HG03039 (cell line): ENCODE measurements at regions not wholly inside any gene's neighbourhood (a gene's known extent, or its start where the extent isn't known, plus 50 kb on each side); places are given as distances from the start of the nearest gene placed in this dataset.
"Not testable (repeated sequence)": the region's sequence is repeated elsewhere in the genome, so short reads cannot be mapped to it uniquely, and the experiment has no call there.

ENCODE experiments used
- ATAC-seq: cut with Tn5 transposase; IDR thresholded peaks from one replicate; pipeline ENCODE4 v1.9.1; 2021; ENCODE audit warnings: mild to moderate bottlenecking, moderate library complexity; ENCODE audit not compliant: unreplicated experiment

GRCh38 chr11:37841016-37841415 is 1243.0 kb upstream of the RAG2 start:
- ATAC-seq, result no peak

GRCh38 chr11:37840345-37840744 is 1242.3 kb upstream of the RAG2 start:
- not testable (repeated sequence) for ATAC-seq

- ATAC-seq, result no peak
Observed at GRCh38 chr11:37830529-37830928, 1232.5 kb upstream of the RAG2 start.

- ATAC-seq, result no peak
Observed at GRCh38 chr11:37817727-37818270, 1219.8 kb upstream of the RAG2 start.

GRCh38 chr11:37812281-37812880 is 1214.3 kb upstream of the RAG2 start:
- ATAC-seq, result no peak

- no peak for ATAC-seq
Observed at GRCh38 chr11:37811349-37811748, 1213.3 kb upstream of the RAG2 start.

GRCh38 chr11:37804666-37805065 is 1206.6 kb upstream of the RAG2 start:
- ATAC-seq, result no peak

- no peak for ATAC-seq
Observed at GRCh38 chr11:37788141-37788877, 1190.3 kb upstream of the RAG2 start.

DNA sequence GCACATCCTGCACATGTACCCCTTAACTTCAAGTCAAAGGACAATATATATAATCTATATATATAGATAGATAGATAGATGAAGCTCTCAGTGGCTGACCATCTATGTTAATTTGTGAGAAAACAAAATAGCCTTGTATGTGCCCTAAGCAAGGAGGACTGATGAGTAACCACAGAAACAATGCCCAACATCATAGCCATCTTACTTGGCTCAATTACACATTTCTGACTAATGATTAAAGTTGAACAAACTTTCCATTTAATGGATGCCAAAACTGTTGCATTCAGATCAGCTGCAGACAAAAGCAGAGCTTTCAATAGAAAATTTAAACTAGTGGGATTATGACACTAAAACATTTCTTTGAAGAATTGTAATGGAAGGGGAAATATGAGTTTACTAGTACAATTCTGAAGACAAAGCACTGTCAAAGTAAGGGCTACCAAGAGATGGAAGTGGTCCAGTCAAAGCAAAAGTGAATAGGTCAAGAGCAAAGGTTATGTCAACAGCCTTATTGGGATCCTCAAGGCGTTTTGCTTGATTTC is 1188.2 kb upstream of the RAG2 start:
- no peak for ATAC-seq

DNA sequence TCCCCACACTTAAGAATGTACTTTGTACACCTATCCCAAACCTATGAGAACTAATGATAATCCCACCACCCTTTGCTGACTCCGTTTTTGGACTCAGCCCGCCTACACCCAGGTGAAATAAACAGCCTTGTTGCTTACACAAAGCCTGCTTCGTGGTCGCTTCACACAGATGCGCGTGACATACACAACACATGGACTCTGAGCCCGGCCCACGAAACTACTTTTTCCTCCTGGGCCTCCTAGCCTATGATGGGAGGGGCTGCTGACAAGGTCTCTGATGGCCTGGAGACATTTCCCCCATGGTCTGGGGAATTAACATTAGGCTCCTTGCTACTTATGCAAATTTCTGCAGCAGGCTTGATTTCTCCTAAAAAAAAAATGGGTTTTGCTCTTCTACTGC is 1176.4 kb upstream of the RAG2 start:
- ATAC-seq, result no peak

GRCh38 chr11:37770145-37770544 is 1172.1 kb upstream of the RAG2 start:
- ATAC-seq, result no peak

DNA sequence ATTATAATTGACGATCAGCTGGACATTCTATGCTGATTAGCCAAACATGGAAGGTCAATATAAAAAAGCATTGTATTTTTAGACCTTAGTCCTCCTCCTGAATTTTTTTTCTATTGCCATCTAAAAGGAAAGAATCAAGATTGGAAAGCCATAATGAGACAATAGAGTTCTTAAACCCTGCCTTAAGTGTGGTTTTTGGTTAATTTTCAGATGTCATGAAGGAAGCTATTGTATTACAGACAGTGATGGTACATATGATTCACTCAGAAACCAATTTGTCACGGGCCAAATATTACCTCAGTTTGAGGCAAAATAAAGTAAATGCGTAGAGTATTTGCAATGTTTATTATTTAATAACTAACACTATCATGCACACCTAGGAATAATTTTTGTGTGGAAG is 1164.0 kb upstream of the RAG2 start:
- ATAC-seq, result no peak

GRCh38 chr11:37755521-37755920 is 1157.5 kb upstream of the RAG2 start:
- no peak for ATAC-seq

GRCh38 chr11:37748641-37749040 is 1150.6 kb upstream of the RAG2 start:
- ATAC-seq, result no peak

DNA sequence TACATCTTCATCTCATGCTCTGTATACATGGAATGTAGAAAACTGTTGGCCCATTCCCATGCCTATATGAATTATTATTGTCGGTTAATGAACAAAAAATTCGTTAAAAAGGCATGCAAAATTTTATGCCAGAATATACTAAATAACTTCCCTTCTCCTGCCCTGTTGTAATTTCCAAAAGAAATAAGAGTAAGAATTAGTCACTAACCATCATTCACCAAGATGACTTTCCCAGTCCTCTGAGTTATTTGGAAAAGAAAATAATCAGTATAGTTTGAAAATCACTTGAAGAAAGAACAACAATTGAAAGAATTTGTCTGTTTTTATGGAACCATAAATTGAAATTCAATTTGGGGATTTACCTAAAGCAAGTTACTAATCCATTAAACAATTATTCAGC is 1149.1 kb upstream of the RAG2 start:
- no peak for ATAC-seq

DNA sequence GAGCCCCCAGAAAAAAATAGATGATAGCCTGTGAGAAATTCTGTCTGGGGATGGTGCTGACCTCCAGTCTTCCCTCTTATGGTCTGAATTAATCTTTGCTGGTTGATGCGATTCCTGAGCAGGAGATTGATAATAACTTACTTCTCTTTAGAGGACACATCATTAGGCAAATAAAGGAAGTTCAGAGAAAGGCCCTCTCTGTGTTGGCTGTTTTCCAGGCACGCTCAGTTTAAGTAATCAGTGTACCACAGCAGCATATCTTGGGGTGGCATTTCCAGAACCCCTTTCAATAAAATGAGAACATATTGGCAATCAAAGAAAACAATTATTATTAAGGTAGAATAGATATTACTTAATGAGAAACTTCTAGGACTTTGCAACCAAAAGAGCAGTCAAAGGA is 1129.3 kb upstream of the RAG2 start:
- no peak for ATAC-seq

- ATAC-seq, result no peak
Observed at GRCh38 chr11:37724315-37724714, 1126.3 kb upstream of the RAG2 start.

DNA sequence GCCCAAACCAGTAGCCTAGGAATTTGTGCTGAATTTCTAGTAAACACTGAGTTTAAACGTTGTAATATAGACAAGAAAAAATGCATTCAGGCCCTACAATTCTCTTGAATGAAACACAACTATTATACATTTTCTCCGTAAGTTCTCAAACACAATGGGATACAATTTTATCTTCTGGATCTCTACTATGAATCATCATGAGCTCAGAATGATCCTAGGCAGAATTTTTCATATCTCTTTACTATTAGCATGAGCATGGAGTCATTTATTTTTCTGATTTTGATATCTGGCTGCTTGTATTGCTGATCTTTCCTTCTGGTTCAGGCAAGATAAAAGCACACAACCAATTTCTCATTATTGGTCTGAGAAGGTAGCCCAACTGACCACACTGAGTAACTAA is 1123.4 kb upstream of the RAG2 start:
- no peak for ATAC-seq

- no peak for ATAC-seq
Observed at GRCh38 chr11:37718431-37718999, 1120.5 kb upstream of the RAG2 start.

GRCh38 chr11:37712251-37712650 is 1114.2 kb upstream of the RAG2 start:
- ATAC-seq, result no peak

- no peak for ATAC-seq
Observed at GRCh38 chr11:37710031-37710430, 1112.0 kb upstream of the RAG2 start.

DNA sequence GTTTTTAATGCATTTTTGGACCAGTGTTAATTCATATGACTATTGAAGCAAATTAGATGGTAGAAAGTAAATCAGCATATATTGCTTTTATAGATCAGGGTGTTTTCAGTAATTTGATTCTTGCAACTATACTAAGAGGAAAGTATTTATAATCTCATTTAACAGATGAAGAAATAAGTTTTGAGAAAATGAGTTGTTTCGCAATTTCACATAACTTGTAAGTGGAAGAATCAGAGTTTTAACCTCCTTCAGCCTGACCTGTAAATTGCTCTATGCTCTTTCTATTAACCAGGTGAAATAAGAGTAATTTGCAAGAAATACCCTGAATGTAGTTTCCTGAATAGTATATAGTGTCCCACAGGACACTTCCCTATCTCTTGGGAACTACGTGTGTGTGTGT is 1106.8 kb upstream of the RAG2 start:
- no peak for ATAC-seq
